ENCODE measurements at regions not wholly inside any gene's neighbourhood (a gene's known extent, or its start where the extent isn't known, plus 50 kb on each side); places are given as distances from the start of the nearest gene placed in this dataset.

DNA sequence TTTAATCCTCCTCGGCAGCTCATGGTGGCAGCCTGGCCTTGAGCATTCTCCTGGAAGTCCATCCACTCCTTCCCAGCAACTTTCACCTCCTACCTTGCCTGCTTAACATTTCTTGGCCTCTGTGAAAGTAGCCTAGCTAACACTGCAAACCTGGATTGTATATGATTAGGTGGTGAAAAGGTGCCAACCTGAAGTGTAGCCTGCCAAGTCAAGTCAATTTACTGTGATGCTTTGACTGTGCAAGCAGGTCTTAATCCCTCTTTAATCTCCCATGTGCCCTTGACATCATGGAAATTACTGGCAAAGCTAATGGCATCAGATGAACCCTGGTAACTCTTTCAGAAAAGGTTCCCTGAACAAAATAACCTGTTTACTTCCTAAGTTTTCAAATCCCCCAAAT is 169.7 kb upstream of the NR2F2 start:
- Histone ChIP-seq H3K4me1 (replicated peaks in 1 of 2) (peaks cover 0 to 5% of the 10 kb centered on the region in 2 donors), H3K9me3 (replicated peaks in 1 of 3) (no peaks in the 10 kb centered on the region), H3K27me3 (no peaks in the 10 kb centered on the region), H3K27ac (peak overlapping the region in 2 of 5 donors; percentile 31 to 52), H3K4me3 (no peak overlapping the region), H3K36me3 (replicated peaks in 1 of 2) (no peaks in the 10 kb centered on the region)
- TF ChIP-seq, protein P1, sequence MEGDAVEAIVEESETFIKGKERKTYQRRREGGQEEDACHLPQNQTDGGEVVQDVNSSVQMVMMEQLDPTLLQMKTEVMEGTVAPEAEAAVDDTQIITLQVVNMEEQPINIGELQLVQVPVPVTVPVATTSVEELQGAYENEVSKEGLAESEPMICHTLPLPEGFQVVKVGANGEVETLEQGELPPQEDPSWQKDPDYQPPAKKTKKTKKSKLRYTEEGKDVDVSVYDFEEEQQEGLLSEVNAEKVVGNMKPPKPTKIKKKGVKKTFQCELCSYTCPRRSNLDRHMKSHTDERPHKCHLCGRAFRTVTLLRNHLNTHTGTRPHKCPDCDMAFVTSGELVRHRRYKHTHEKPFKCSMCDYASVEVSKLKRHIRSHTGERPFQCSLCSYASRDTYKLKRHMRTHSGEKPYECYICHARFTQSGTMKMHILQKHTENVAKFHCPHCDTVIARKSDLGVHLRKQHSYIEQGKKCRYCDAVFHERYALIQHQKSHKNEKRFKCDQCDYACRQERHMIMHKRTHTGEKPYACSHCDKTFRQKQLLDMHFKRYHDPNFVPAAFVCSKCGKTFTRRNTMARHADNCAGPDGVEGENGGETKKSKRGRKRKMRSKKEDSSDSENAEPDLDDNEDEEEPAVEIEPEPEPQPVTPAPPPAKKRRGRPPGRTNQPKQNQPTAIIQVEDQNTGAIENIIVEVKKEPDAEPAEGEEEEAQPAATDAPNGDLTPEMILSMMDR (IDR thresholded peaks at IDR 0.05) = no peak
- no peak for TF ChIP-seq POLR2A (IDR thresholded peaks at IDR 0.05)
- intact Hi-C loops (cut with DNase I) = no loop called here
- 27 to 68% (median 55%) methylated on average over 1 of the region's 1 CpG for WGBS, 4 donors
- DNase-seq = no peak

DNA sequence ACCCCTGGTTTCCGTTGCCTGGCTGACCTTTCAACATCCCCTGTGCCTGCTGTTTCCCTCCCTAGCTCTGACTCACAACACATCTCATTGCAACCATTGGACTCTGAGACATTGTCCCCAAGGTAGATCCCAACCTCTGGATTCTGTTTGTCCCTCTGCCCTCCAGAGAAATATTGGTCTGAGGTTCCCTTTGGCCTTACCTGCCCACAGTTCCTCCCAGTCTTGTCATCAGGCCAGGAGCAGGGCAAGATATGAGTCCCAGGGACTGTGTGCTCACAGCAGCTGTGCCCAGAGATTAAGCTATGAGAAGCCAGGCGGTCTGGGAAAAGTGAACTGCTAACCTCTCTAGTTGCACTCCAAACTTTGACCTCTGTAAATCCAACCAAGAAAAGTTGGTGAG is 168.2 kb upstream of the NR2F2 start:
- no peak overlapping the region for H3K4me3 ChIP-seq
- H3K36me3 ChIP-seq (replicated peaks in 1 of 2) = no peaks in the 10 kb centered on the region
- TF ChIP-seq POLR2A (IDR thresholded peaks at IDR 0.05) = no peak
- TF ChIP-seq, protein P1 (IDR thresholded peaks at IDR 0.05) = no peak
- no peaks in the 10 kb centered on the region for H3K27me3 ChIP-seq
- 76 to 88% (median 80%) methylated on average over 2 of the region's 2 CpGs for WGBS, 4 donors
- intact Hi-C loops (cut with DNase I) = no loop called here
- no peak overlapping the region for H3K27ac ChIP-seq
- H3K9me3 ChIP-seq (replicated peaks in 1 of 3) = no peaks in the 10 kb centered on the region
- no peak for DNase-seq
- H3K4me1 ChIP-seq (replicated peaks in 1 of 2) = peaks cover 0 to 5% of the 10 kb centered on the region in 2 donors

DNA sequence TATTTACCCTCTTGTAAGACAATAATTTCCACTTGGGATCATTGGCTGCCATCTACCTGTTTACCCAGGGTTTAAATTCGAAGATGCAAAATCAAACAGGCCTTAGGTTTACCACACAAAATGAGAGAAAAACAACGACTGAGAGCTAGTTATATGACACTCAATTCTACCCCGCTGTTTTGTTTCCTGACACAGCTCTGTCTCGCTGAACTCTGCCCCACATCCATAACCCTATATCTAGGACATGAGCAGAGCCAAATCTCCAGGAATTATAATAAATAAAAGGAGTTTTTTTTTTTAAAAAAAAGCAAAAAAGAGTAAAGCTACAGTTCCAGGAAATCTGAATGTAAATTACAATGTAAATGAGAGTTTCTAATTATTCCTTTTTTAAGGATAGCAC is 165.4 kb upstream of the NR2F2 start:
- no peak for TF ChIP-seq POLR2A (IDR thresholded peaks at IDR 0.05)
- TF ChIP-seq, protein P1 (IDR thresholded peaks at IDR 0.05) = no peak
- H3K27me3 ChIP-seq = no peaks in the 10 kb centered on the region
- H3K9me3 ChIP-seq (replicated peaks in 1 of 3) = no peaks in the 10 kb centered on the region
- DNase-seq = no peak
- intact Hi-C loops (cut with DNase I) = no loop called here
- H3K27ac ChIP-seq = no peak overlapping the region
- no peak overlapping the region for H3K4me3 ChIP-seq
- WGBS, 4 donors = 65 to 78% (median 73%) methylated on average over 4 of the region's 4 CpGs
- H3K36me3 ChIP-seq (replicated peaks in 1 of 2) = no peaks in the 10 kb centered on the region
- H3K4me1 ChIP-seq (replicated peaks in 1 of 2) = peaks cover 0 to 5% of the 10 kb centered on the region in 2 donors

DNA sequence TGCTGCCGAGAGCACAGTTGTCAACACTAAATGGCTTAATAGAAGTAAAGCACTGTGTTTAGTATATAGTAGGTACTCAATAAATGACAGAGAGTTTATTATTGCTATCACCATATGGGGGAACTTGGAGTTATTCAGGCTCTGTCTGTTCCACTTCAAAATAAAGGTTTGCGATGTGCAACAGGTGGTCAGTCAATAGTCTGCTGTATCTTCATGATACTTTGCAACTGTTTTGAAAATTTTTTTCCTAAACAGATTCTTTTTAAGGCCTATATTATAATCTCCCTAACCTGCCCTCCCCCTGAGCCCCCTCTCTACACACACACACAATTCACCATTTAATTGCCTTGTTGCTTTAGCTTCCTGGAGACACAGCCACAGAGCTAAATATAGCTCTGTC is 164.7 kb upstream of the NR2F2 start:
- 83 to 96% (median 91%) methylated on average over 2 of the region's 2 CpGs for WGBS, 4 donors
- H3K9me3 ChIP-seq (replicated peaks in 1 of 3) = no peaks in the 10 kb centered on the region
- no peak overlapping the region for H3K27ac ChIP-seq
- TF ChIP-seq POLR2A (IDR thresholded peaks at IDR 0.05) = no peak
- TF ChIP-seq, protein P1 (IDR thresholded peaks at IDR 0.05) = no peak
- DNase-seq = no peak
- intact Hi-C loops (cut with DNase I) = no loop called here
- H3K36me3 ChIP-seq (replicated peaks in 1 of 2) = no peaks in the 10 kb centered on the region
- H3K27me3 ChIP-seq = no peaks in the 10 kb centered on the region
- H3K4me3 ChIP-seq = no peak overlapping the region
- H3K4me1 ChIP-seq (replicated peaks in 1 of 2) = peaks cover 0 to 2% of the 10 kb centered on the region in 2 donors
